ENCODE measurements at regions not wholly inside any gene's neighbourhood (a gene's known extent, or its start where the extent isn't known, plus 50 kb on each side); places are given as distances from the start of the nearest gene placed in this dataset.

DNA sequence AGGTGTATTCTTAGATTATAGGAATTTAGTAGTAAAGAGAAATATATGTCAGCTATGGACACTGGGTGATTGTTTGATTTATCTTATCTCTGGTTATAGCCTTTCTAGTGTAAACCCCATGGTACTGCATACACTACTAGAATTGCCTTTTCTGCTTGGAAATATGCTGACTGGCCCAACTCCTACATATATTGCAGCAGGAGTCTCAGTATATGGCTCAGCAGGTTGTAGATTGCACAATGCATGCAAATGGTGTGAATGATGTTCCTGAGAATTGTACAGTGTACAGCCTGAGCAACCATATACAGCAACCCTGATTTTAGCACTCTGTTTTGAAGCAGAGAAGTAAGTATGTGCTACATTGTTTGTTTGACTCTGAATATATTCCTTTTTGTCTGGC lies 153.4 kb upstream of the NPY start:
- H3K27ac ChIP-seq (ENCODE audit: low read length), result no peak overlapping the region
- H3K9me3 ChIP-seq (ENCODE audit: low read length), result no peaks in the 10 kb centered on the region
- TF ChIP-seq, protein P1, sequence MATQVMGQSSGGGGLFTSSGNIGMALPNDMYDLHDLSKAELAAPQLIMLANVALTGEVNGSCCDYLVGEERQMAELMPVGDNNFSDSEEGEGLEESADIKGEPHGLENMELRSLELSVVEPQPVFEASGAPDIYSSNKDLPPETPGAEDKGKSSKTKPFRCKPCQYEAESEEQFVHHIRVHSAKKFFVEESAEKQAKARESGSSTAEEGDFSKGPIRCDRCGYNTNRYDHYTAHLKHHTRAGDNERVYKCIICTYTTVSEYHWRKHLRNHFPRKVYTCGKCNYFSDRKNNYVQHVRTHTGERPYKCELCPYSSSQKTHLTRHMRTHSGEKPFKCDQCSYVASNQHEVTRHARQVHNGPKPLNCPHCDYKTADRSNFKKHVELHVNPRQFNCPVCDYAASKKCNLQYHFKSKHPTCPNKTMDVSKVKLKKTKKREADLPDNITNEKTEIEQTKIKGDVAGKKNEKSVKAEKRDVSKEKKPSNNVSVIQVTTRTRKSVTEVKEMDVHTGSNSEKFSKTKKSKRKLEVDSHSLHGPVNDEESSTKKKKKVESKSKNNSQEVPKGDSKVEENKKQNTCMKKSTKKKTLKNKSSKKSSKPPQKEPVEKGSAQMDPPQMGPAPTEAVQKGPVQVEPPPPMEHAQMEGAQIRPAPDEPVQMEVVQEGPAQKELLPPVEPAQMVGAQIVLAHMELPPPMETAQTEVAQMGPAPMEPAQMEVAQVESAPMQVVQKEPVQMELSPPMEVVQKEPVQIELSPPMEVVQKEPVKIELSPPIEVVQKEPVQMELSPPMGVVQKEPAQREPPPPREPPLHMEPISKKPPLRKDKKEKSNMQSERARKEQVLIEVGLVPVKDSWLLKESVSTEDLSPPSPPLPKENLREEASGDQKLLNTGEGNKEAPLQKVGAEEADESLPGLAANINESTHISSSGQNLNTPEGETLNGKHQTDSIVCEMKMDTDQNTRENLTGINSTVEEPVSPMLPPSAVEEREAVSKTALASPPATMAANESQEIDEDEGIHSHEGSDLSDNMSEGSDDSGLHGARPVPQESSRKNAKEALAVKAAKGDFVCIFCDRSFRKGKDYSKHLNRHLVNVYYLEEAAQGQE (IDR thresholded peaks at IDR 0.05; ENCODE audit: borderline replicate concordance), result no peak
- TF ChIP-seq SMC3 (conservative IDR thresholded peaks at IDR 0.05; ENCODE audit: poor library complexity) (no peak), EP300 (conservative IDR thresholded peaks at IDR 0.05; ENCODE audit: poor library complexity, severe bottlenecking) (no peak), POLR2AphosphoS5 (IDR thresholded peaks at IDR 0.05) (no peak), RAD21 (conservative IDR thresholded peaks at IDR 0.05) (no peak), TAF1 (IDR thresholded peaks at IDR 0.05; ENCODE audit: low read depth) (no peak), MXI1 (conservative IDR thresholded peaks at IDR 0.05; ENCODE audit: poor library complexity, severe bottlenecking) (no peak), EZH2 (IDR thresholded peaks at IDR 0.05; ENCODE audit: borderline replicate concordance, insufficient read depth, low read length, poor library complexity, severe bottlenecking) (no peak)
- TF ChIP-seq, protein P2, sequence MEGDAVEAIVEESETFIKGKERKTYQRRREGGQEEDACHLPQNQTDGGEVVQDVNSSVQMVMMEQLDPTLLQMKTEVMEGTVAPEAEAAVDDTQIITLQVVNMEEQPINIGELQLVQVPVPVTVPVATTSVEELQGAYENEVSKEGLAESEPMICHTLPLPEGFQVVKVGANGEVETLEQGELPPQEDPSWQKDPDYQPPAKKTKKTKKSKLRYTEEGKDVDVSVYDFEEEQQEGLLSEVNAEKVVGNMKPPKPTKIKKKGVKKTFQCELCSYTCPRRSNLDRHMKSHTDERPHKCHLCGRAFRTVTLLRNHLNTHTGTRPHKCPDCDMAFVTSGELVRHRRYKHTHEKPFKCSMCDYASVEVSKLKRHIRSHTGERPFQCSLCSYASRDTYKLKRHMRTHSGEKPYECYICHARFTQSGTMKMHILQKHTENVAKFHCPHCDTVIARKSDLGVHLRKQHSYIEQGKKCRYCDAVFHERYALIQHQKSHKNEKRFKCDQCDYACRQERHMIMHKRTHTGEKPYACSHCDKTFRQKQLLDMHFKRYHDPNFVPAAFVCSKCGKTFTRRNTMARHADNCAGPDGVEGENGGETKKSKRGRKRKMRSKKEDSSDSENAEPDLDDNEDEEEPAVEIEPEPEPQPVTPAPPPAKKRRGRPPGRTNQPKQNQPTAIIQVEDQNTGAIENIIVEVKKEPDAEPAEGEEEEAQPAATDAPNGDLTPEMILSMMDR (IDR thresholded peaks at IDR 0.05; ENCODE audit: poor library complexity, severe bottlenecking), result no peak
- H3K36me3 ChIP-seq (ENCODE audit: insufficient read depth, low read length), result no peaks in the 10 kb centered on the region
- H3F3A ChIP-seq (ENCODE audit: insufficient read depth, low read length, poor library complexity, severe bottlenecking), result no peaks in the 10 kb centered on the region
- no peaks in the 10 kb centered on the region for H3K79me2 ChIP-seq (replicated peaks; ENCODE audit: insufficient read depth, low read length)
- no peaks in the 10 kb centered on the region for H3K27me3 ChIP-seq (ENCODE audit: insufficient read depth, low read depth, low read length)
- no peak overlapping the region for H2AFZ ChIP-seq (ENCODE audit: low read depth, low read length)
- no peak overlapping the region for H3K4me3 ChIP-seq (ENCODE audit: low read length)
- H4K20me1 ChIP-seq (ENCODE audit: insufficient read depth), result no peaks in the 10 kb centered on the region
- no peak overlapping the region for H3K4me2 ChIP-seq (ENCODE audit: low read length)
- H3K9me2 ChIP-seq (ENCODE audit: insufficient read depth, low read length), result no peaks in the 10 kb centered on the region
- H3K9ac ChIP-seq (ENCODE audit: low read length), result no peak overlapping the region

DNA sequence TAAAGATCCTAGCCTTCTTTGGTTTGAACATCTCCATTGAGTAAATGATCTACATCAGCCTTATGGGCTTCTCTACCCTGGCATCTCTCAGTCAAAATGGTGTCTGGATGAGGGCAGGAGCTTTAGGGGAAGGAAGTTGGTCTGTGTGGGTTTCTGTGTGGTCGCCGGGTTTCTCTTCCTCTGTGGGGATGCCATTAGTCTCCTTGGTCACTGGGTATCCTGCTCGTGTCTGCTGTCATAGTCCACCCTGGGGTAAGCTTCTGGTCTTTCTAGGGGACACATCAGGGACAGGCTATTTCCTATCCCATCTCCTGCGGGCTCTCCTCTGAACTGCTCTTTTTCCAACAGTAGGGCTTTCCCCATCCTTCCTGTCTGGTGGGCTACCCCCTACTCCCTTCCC lies 150.3 kb upstream of the NPY start:
- Histone ChIP-seq H3K9me2 (ENCODE audit: insufficient read depth, low read length) (no peaks in the 10 kb centered on the region), H2AFZ (ENCODE audit: low read depth, low read length) (no peak overlapping the region), H3K36me3 (ENCODE audit: insufficient read depth, low read length) (no peaks in the 10 kb centered on the region), H3K9ac (ENCODE audit: low read length) (no peak overlapping the region), H3K27me3 (ENCODE audit: insufficient read depth, low read depth, low read length) (no peaks in the 10 kb centered on the region), H3K27ac (ENCODE audit: low read length) (no peak overlapping the region), H3K4me2 (ENCODE audit: low read length) (no peak overlapping the region), H3K9me3 (ENCODE audit: low read length) (no peaks in the 10 kb centered on the region), H4K20me1 (ENCODE audit: insufficient read depth) (no peaks in the 10 kb centered on the region), H3K79me2 (replicated peaks; ENCODE audit: insufficient read depth, low read length) (no peaks in the 10 kb centered on the region), H3K4me3 (ENCODE audit: low read length) (no peak overlapping the region), H3F3A (ENCODE audit: insufficient read depth, low read length, poor library complexity, severe bottlenecking) (no peaks in the 10 kb centered on the region)
- TF ChIP-seq, protein P1 (IDR thresholded peaks at IDR 0.05; ENCODE audit: borderline replicate concordance), result no peak
- TF ChIP-seq, protein P2 (IDR thresholded peaks at IDR 0.05; ENCODE audit: poor library complexity, severe bottlenecking), result no peak
- no peak for TF ChIP-seq TAF1 (IDR thresholded peaks at IDR 0.05; ENCODE audit: low read depth)
- TF ChIP-seq MXI1 (conservative IDR thresholded peaks at IDR 0.05; ENCODE audit: poor library complexity, severe bottlenecking), result no peak
- TF ChIP-seq POLR2AphosphoS5 (IDR thresholded peaks at IDR 0.05), result no peak
- TF ChIP-seq EZH2 (IDR thresholded peaks at IDR 0.05; ENCODE audit: borderline replicate concordance, insufficient read depth, low read length, poor library complexity, severe bottlenecking), result no peak
- no peak for TF ChIP-seq EP300 (conservative IDR thresholded peaks at IDR 0.05; ENCODE audit: poor library complexity, severe bottlenecking)
- TF ChIP-seq RAD21 (conservative IDR thresholded peaks at IDR 0.05), result no peak
- no peak for TF ChIP-seq SMC3 (conservative IDR thresholded peaks at IDR 0.05; ENCODE audit: poor library complexity)
